ENCODE measurements at regions not wholly inside any gene's neighbourhood (a gene's known extent, or its start where the extent isn't known, plus 50 kb on each side); places are given as distances from the start of the nearest gene placed in this dataset.

DNA sequence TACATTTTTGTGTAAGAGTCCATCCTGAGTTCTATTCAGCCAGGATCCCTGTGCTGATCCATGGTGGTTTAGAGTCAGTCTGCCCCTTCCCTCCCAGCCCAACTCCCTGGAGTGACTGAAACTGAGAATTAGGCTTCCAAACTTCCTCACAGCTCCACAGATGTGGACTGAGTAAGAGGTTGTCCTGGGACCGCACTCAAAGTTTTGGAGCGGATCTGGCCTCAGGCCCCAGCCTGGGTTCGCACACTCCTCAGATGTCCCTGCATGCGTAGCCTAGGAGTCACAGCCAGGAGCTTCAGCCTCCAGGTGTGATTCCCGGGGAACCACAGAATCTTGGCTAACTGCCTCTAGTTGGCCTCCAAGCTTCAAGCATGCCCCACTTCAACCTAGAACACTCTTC, 218.1 kb downstream of the C7orf25 start:
- Histone ChIP-seq H3K36me3 (ENCODE audit: control insufficient read depth, insufficient read depth, low read length) (no peaks in the 10 kb centered on the region), H3K27me3 (replicated peaks; ENCODE audit: control insufficient read depth, insufficient read depth, low read length) (no peaks in the 10 kb centered on the region; the same call in none of the 2 replicates), H3K4me3 (replicated peaks; ENCODE audit: low read depth, low read length) (no peak overlapping the region)
- no peak for DNase-seq (ENCODE audit: extremely low read depth, insufficient read length)
- TF ChIP-seq, protein P1, sequence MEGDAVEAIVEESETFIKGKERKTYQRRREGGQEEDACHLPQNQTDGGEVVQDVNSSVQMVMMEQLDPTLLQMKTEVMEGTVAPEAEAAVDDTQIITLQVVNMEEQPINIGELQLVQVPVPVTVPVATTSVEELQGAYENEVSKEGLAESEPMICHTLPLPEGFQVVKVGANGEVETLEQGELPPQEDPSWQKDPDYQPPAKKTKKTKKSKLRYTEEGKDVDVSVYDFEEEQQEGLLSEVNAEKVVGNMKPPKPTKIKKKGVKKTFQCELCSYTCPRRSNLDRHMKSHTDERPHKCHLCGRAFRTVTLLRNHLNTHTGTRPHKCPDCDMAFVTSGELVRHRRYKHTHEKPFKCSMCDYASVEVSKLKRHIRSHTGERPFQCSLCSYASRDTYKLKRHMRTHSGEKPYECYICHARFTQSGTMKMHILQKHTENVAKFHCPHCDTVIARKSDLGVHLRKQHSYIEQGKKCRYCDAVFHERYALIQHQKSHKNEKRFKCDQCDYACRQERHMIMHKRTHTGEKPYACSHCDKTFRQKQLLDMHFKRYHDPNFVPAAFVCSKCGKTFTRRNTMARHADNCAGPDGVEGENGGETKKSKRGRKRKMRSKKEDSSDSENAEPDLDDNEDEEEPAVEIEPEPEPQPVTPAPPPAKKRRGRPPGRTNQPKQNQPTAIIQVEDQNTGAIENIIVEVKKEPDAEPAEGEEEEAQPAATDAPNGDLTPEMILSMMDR (IDR thresholded peaks at IDR 0.05; ENCODE audit: insufficient read depth, low read length, poor library complexity, severe bottlenecking) = no peak

DNA sequence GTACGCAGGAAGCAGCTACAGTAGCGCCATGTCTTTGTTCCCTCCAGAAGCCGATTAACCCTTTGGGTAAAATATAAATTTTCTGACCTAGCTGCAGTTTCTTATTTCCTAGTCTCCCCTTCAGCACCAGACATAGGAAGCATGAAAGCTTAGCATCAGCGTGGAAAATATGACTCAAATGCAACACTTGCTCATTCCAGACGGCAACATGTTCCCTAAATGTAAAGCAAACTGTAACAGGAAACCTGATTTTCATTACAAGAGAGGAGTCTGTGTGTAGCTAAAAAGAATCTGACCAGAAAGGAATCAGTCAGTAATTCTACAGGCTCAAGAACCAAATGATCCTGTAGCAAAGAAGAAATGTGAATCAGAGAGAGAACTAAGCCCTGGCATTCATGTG, 219.2 kb downstream of the C7orf25 start:
- TF ChIP-seq, protein P1 (IDR thresholded peaks at IDR 0.05; ENCODE audit: insufficient read depth, low read length, poor library complexity, severe bottlenecking) = no peak

DNA sequence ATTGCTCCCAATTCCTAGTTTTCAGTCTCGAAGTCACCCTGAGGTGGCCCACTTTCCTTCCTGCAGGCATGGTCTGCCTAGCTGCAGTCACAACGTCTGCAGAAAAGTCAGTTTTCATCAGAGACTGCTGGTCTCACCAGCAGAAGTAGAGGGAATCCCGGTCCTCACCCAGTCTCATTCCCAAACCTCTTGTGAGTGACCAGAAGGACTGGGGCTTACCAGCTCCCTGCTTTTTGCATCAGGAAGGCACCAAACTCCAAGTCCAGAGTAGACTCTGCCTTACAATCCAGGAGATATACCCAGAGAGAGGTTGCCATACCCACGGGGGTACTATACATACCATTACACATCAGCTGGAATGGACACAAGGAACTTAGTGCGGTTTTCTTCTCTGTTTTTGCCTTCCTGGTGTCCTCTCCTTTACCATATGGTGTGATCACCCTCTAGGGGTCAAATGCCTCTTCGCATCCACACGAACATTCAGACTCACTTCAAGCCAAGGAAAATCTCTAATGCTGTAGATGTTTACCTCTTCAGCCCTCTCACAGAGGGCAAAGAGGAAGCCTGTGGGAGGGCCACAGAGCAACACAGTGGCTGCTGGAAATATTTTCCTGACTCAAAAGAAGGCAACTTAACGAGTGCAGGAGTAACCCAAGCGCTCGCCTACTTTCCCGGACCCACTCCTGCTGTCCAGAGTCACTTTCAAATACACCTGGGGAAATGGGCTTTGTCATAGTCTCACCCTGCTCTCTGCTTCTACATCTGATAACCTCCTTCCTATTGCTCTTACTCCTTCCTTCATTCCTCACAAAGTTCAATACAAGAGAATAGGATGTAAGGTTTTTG, 220.9 kb downstream of the C7orf25 start:
- Histone ChIP-seq H3K27me3 (replicated peaks; ENCODE audit: control insufficient read depth, insufficient read depth, low read length) (no peaks in the 10 kb centered on the region; the same call in none of the 2 replicates), H3K36me3 (ENCODE audit: control insufficient read depth, insufficient read depth, low read length) (no peaks in the 10 kb centered on the region), H3K4me3 (replicated peaks; ENCODE audit: low read depth, low read length) (no peak overlapping the region)
- TF ChIP-seq, protein P1 (IDR thresholded peaks at IDR 0.05; ENCODE audit: insufficient read depth, low read length, poor library complexity, severe bottlenecking) = peak; percentile 23
- DNase-seq (ENCODE audit: extremely low read depth, insufficient read length) = no peak

More for the DNA sequence above, 219.2 kb downstream of the C7orf25 start:
- H3K27me3 ChIP-seq (replicated peaks; ENCODE audit: control insufficient read depth, insufficient read depth, low read length) = no peaks in the 10 kb centered on the region; the same call in none of the 2 replicates
- no peak overlapping the region for H3K4me3 ChIP-seq (replicated peaks; ENCODE audit: low read depth, low read length)
- H3K36me3 ChIP-seq (ENCODE audit: control insufficient read depth, insufficient read depth, low read length) = no peaks in the 10 kb centered on the region
- no peak for DNase-seq (ENCODE audit: extremely low read depth, insufficient read length)

DNA sequence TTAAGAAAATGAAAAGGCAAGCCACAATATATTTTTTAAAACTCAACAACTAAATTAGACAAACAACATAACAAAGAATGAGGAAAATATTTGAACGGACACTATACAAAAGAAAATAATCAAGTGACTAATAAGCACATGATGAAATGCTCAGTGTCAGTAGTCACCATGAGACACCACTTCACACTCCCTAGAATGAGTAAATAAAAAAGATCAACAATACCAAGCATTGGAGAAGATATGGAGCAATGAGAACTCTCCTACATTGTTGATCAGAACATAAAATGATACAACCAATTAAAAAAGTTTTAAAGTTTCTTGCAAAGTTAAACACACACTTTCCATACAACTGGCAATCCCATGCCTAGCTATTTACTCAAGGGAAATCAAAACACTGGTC, 222.2 kb downstream of the C7orf25 start:
- no peaks in the 10 kb centered on the region; the same call in none of the 2 replicates for H3K27me3 ChIP-seq (replicated peaks; ENCODE audit: control insufficient read depth, insufficient read depth, low read length)
- TF ChIP-seq, protein P1 (IDR thresholded peaks at IDR 0.05; ENCODE audit: insufficient read depth, low read length, poor library complexity, severe bottlenecking) = no peak
- no peak for DNase-seq (ENCODE audit: extremely low read depth, insufficient read length)
- H3K36me3 ChIP-seq (ENCODE audit: control insufficient read depth, insufficient read depth, low read length) = no peaks in the 10 kb centered on the region
- H3K4me3 ChIP-seq (replicated peaks; ENCODE audit: low read depth, low read length) = no peak overlapping the region

DNA sequence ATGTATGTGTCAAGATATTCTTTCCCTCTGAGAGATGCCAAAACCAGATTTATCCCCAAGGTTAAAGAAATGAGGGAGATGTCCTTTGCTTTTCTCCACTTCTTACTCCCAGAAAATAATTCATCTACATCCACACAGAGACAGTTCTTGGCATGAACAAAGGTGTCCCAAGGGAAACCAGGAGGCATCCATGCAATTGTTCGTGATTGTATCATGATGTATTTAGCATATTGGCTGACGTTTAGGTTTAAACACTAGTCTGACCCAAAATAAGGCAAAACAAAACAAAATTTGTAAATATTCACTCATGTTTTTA, 223.9 kb downstream of the C7orf25 start:
- no peak for DNase-seq (ENCODE audit: extremely low read depth, insufficient read length)
- H3K4me3 ChIP-seq (replicated peaks; ENCODE audit: low read depth, low read length) = no peak overlapping the region
- TF ChIP-seq, protein P1 (IDR thresholded peaks at IDR 0.05; ENCODE audit: insufficient read depth, low read length, poor library complexity, severe bottlenecking) = no peak
- H3K27me3 ChIP-seq (replicated peaks; ENCODE audit: control insufficient read depth, insufficient read depth, low read length) = no peaks in the 10 kb centered on the region; the same call in 1 of the 2 replicates
- H3K36me3 ChIP-seq (ENCODE audit: control insufficient read depth, insufficient read depth, low read length) = no peaks in the 10 kb centered on the region
